ENCODE measurements at regions not wholly inside any gene's neighbourhood (a gene's known extent, or its start where the extent isn't known, plus 50 kb on each side); places are given as distances from the start of the nearest gene placed in this dataset.

- TF ChIP-seq, protein P1, sequence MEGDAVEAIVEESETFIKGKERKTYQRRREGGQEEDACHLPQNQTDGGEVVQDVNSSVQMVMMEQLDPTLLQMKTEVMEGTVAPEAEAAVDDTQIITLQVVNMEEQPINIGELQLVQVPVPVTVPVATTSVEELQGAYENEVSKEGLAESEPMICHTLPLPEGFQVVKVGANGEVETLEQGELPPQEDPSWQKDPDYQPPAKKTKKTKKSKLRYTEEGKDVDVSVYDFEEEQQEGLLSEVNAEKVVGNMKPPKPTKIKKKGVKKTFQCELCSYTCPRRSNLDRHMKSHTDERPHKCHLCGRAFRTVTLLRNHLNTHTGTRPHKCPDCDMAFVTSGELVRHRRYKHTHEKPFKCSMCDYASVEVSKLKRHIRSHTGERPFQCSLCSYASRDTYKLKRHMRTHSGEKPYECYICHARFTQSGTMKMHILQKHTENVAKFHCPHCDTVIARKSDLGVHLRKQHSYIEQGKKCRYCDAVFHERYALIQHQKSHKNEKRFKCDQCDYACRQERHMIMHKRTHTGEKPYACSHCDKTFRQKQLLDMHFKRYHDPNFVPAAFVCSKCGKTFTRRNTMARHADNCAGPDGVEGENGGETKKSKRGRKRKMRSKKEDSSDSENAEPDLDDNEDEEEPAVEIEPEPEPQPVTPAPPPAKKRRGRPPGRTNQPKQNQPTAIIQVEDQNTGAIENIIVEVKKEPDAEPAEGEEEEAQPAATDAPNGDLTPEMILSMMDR (IDR thresholded peaks at IDR 0.05), result no peak
- no peak for TF ChIP-seq POLR2A (IDR thresholded peaks at IDR 0.05)
Observed at GRCh38 chr12:131603106-131603938, 107.6 kb upstream of the SFSWAP start.

Measured in esophagus squamous epithelium (tissue), 4 donors.